Vagina (tissue), 2 donors: ENCODE measurements at regions not wholly inside any gene's neighbourhood (a gene's known extent, or its start where the extent isn't known, plus 50 kb on each side); places are given as distances from the start of the nearest gene placed in this dataset.

ENCODE experiments used
- POLR2A ChIP-seq, 2 donors: fragments of 450-650 bp; IDR thresholded peaks; one replicate each; pipeline ENCODE4 v1.6.1; 2017; ENCODE audit warnings: antibody characterized with exemption in 2 of 2, mild to moderate bottlenecking in 2 of 2, moderate library complexity in 2 of 2
- TF ChIP-seq, protein P1 (sequence below), 3 experiments: fragments of 450-650 bp in 2 of 3; fragments of 200-600 bp in 1 of 3; sonication (generic) in 1 of 3; IDR thresholded peaks; one replicate each; pipeline ENCODE4 v1.5.1; 2017 to 2019; ENCODE audit warnings: antibody characterized with exemption in 3 of 3, mild to moderate bottlenecking in 2 of 3, moderate library complexity in 2 of 3

- TF ChIP-seq, protein P1, sequence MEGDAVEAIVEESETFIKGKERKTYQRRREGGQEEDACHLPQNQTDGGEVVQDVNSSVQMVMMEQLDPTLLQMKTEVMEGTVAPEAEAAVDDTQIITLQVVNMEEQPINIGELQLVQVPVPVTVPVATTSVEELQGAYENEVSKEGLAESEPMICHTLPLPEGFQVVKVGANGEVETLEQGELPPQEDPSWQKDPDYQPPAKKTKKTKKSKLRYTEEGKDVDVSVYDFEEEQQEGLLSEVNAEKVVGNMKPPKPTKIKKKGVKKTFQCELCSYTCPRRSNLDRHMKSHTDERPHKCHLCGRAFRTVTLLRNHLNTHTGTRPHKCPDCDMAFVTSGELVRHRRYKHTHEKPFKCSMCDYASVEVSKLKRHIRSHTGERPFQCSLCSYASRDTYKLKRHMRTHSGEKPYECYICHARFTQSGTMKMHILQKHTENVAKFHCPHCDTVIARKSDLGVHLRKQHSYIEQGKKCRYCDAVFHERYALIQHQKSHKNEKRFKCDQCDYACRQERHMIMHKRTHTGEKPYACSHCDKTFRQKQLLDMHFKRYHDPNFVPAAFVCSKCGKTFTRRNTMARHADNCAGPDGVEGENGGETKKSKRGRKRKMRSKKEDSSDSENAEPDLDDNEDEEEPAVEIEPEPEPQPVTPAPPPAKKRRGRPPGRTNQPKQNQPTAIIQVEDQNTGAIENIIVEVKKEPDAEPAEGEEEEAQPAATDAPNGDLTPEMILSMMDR (IDR thresholded peaks at IDR 0.05), result no peak
- TF ChIP-seq POLR2A (IDR thresholded peaks at IDR 0.05), result no peak
These were observed 141.5 kb upstream of the SVIL start for GRCh38 chr10:29776246-29776645.
